ENCODE measurements at regions not wholly inside any gene's neighbourhood (a gene's known extent, or its start where the extent isn't known, plus 50 kb on each side); places are given as distances from the start of the nearest gene placed in this dataset.
"Not testable (repeated sequence)": the region's sequence is repeated elsewhere in the genome, so short reads cannot be mapped to it uniquely, and the experiment has no call there.

DNA sequence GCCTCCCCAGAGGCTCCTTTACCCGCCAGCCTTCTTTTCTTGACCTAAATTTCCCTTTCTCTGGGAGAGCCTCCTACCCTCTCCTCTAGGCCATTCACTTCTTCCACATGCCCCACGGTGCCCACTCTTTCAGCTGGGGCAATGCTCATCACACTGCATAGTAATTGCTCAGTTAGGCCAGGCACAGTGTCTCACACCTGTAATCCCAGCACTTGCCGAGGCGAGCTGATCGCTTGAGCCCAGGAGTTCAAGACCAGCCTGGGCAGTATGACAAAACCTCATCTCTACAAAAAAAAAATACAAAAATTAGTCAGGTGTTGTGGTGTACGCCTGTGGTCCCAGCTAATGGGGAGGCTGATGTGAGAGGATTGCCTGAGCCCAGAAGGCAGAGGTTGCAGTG, 1956.7 kb downstream of the FOXD4L5 start:
- H3K36me3 Mint-ChIP-seq (ENCODE audit: insufficient read depth); DNase-seq; H3K9me3 Mint-ChIP-seq; H3K27me3 Mint-ChIP-seq; H3K27ac Mint-ChIP-seq; H3K4me3 Mint-ChIP-seq; ATAC-seq (replicated peaks); H3K4me1 Mint-ChIP-seq (ENCODE audit: low read depth in 2 of 2): not testable (repeated sequence)

DNA sequence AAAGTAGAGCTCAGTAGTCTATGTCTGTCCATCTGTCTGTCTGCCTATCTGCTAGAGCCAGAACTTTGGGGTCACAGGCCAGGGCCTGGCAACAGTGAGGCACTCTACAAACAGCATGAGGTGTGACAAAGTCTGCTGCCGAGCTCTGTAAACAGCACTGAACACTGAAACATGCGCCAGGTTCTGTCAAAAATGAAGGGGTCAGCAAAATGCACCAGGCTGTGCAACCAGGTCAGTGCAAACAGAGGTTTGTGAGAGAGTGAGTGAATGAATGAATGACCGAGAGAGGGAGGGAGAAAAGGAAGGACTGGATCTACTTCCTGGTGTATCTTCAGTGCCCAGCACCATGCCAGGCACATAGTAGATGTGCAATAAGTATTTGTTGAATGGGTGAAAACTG, 1957.8 kb downstream of the FOXD4L5 start:
- not testable (repeated sequence) for H3K27me3 Mint-ChIP-seq; DNase-seq; H3K27ac Mint-ChIP-seq; H3K9me3 Mint-ChIP-seq; ATAC-seq (replicated peaks); H3K4me1 Mint-ChIP-seq (ENCODE audit: low read depth in 2 of 2); H3K36me3 Mint-ChIP-seq (ENCODE audit: insufficient read depth); H3K4me3 Mint-ChIP-seq

DNA sequence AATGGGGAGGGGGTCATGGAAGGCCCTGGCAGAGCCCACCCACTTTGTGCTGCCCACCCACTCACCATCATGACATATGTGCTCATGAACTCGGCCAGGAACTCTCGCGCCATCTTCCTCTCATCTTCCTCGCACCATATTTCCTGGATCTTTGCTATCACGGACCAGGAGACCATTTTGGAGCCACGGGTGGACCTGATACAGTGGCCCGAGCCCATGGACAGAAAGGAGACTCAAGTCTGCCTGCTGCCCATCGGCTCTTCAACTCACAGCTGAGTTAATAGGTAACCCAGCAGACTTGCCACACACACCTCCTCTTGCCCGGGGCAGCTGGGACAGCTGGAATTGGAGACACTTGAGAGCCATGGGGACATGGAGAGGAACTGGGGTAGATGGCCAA, 1958.3 kb downstream of the FOXD4L5 start:
- H3K4me3 Mint-ChIP-seq; H3K36me3 Mint-ChIP-seq (ENCODE audit: insufficient read depth); H3K9me3 Mint-ChIP-seq; H3K4me1 Mint-ChIP-seq (ENCODE audit: low read depth in 2 of 2); H3K27me3 Mint-ChIP-seq; H3K27ac Mint-ChIP-seq; DNase-seq; ATAC-seq (replicated peaks): not testable (repeated sequence)

DNA sequence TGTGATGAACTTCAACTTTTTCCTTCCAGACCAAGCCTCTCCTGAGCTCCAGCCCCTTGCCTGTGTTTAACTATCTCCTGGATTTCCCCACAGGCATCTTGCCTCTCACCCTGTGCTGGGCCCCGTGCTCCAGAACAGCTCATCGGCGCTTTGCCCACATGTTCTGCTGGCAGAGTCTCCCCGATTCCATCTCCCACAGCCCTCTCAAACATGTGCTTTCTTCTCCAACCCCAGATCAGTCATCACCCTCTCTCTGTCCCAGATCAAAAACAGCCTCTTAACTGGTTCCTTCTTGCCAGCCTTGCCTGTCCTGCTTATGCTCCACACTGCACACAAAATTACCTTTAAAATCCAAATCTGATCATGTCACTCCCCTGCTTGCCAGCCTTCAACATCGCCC, 1959.3 kb downstream of the FOXD4L5 start:
- not testable (repeated sequence) for H3K27ac Mint-ChIP-seq; H3K4me3 Mint-ChIP-seq; H3K27me3 Mint-ChIP-seq; H3K9me3 Mint-ChIP-seq; ATAC-seq (replicated peaks); H3K36me3 Mint-ChIP-seq (ENCODE audit: insufficient read depth); H3K4me1 Mint-ChIP-seq (ENCODE audit: low read depth in 2 of 2); DNase-seq

DNA sequence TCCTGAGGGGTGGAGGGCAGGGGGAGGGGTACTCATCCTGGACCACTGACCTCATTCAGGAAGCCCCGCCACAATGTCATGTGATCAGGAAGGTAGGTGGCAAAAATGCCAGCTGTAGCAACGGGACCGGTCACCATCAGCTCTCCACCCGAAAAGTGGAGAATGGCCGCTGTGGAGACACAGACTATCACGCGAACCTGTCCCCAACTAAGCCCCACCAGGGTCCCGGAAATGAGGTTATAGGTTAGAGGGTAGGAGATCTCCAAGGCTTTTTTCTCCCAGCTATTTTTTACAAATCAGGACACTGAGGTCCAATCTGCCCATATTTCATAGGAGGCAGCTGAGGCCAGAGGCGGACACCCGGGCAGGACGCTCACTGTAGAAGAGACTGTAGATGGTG, 1966.9 kb downstream of the FOXD4L5 start:
- H3K27me3 Mint-ChIP-seq; ATAC-seq (replicated peaks); DNase-seq; H3K27ac Mint-ChIP-seq; H3K9me3 Mint-ChIP-seq; H3K4me3 Mint-ChIP-seq; H3K36me3 Mint-ChIP-seq (ENCODE audit: insufficient read depth); H3K4me1 Mint-ChIP-seq (ENCODE audit: low read depth in 2 of 2): not testable (repeated sequence)

DNA sequence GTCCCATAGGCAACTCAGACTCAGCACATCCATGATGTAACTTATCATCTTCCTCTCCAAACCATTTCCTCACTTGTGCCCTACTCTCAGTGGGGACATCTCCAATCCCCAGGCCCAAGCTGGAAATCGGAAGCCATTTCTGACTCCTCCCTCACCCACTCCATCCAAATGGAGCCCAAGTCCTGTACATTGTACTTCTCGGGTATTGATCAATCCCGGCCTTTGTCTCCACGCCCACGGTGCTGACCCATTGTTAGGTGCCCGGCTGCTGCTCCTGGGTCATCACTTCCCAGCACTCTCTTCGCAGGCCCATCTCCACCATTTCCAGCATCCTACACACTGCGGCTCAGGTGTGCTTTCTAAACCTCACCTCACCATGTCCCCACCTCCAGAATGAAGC, 1969.6 kb downstream of the FOXD4L5 start:
- not testable (repeated sequence) for H3K36me3 Mint-ChIP-seq (ENCODE audit: insufficient read depth); H3K27me3 Mint-ChIP-seq; H3K27ac Mint-ChIP-seq; ATAC-seq (replicated peaks); H3K4me3 Mint-ChIP-seq; H3K4me1 Mint-ChIP-seq (ENCODE audit: low read depth in 2 of 2); H3K9me3 Mint-ChIP-seq; DNase-seq

DNA sequence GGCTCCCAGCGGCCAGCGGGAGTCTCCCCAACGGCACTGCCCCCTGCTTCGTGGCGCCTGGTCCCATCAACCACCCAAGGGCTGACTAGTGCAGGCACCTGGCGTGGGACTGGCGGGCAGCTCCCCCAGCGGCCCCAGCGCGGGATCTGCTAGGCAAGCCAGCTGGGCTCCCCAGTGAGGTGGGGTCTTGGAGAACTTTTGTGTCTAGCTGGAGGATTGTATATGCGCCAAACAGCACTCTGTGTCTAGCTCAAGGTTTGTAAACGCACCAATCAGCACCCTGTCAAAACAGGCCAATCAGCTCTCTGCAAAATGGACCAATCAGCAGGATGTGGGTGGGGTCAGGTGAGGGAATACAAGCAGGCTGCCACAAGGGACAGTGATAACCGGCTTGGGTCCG, 1988.2 kb downstream of the FOXD4L5 start:
- H3K9me3 Mint-ChIP-seq; ATAC-seq (replicated peaks); H3K36me3 Mint-ChIP-seq (ENCODE audit: insufficient read depth); H3K27ac Mint-ChIP-seq; H3K27me3 Mint-ChIP-seq; DNase-seq; H3K4me1 Mint-ChIP-seq (ENCODE audit: low read depth in 2 of 2); H3K4me3 Mint-ChIP-seq: not testable (repeated sequence)

DNA sequence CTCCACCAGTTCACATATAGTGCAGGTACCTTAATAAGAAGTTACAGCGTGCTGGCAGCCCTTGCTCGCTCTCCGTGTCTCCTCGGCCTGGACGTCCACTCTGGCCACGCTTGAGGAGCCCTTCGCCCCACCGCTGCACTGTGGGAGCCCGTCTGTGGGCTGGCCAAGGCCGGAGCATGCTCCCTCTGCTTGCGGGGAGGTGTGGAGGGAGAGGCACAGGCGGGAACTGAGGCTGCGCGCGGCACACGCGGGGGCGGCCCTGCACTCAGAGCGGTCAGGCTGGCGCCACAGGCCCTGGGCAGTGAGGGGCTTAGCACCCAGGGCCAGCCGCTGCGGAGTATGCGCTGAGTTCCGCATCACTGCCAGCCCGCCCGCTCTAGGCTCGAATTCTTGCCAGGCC, 1988.6 kb downstream of the FOXD4L5 start:
- not testable (repeated sequence) for H3K27ac Mint-ChIP-seq; ATAC-seq (replicated peaks); H3K4me1 Mint-ChIP-seq (ENCODE audit: low read depth in 2 of 2); H3K9me3 Mint-ChIP-seq; H3K27me3 Mint-ChIP-seq; H3K4me3 Mint-ChIP-seq; H3K36me3 Mint-ChIP-seq (ENCODE audit: insufficient read depth); DNase-seq

DNA sequence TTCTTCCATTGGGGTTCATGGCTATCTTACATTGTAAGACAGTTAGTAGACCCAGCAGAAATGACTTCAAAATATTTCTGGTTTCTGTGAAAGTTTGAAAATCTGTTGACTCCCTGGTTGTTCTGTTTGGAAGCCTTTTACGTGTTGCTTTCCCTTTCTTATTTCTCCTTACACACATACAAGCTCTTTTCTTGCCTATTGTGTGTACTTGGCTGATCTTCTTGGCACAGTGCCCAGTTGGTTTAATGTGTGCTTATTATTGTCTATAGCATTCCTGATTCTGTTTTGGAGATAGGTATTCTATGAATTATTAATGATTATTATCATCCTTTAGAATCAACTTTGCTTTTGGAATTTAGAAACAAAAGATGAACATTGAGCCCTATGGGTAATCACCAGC, 1995.0 kb downstream of the FOXD4L5 start:
- not testable (repeated sequence) for H3K36me3 Mint-ChIP-seq (ENCODE audit: insufficient read depth); ATAC-seq (replicated peaks); DNase-seq

More for the DNA sequence above, 1995.0 kb downstream of the FOXD4L5 start:
- not testable (repeated sequence) for H3K4me3 Mint-ChIP-seq; H3K9me3 Mint-ChIP-seq; H3K27me3 Mint-ChIP-seq; H3K4me1 Mint-ChIP-seq (ENCODE audit: low read depth in 2 of 2); H3K27ac Mint-ChIP-seq
